Astrocyte (in vitro differentiated cells and primary cell): ENCODE measurements at regions not wholly inside any gene's neighbourhood (a gene's known extent, or its start where the extent isn't known, plus 50 kb on each side); places are given as distances from the start of the nearest gene placed in this dataset.

Source experiments
- DNase-seq: peaks from one replicate; pipeline ENCODE4 v3.0.0-alpha.2; 2010; ENCODE audit warnings: low read depth
- FAIRE-seq: peaks from 2 replicates; lab custom pipeline; 2011; peaks lifted over from hg19 to GRCh38; lab: Jason Lieb, UNC
- H2AFZ ChIP-seq: 2 replicates; pipeline ENCODE4 v1.6.0; 2012; ENCODE audit warnings: low read depth, low read length, inconsistent platforms
- H3K27ac ChIP-seq: 2 replicates; pipeline ENCODE4 v1.5.1; 2011; ENCODE audit warnings: low read depth, low read length, inconsistent platforms
- H3K27me3 ChIP-seq: 2 replicates; pipeline ENCODE4 v1.6.0; 2011; ENCODE audit warnings: low read length, inconsistent platforms; ENCODE audit not compliant: insufficient read depth
- H3K36me3 ChIP-seq: 2 replicates; pipeline ENCODE4 v1.5.1; 2011; ENCODE audit warnings: low read length, inconsistent platforms; ENCODE audit not compliant: insufficient read depth
- H3K4me1 ChIP-seq: 2 replicates; pipeline ENCODE4 v1.5.1; 2011; ENCODE audit warnings: low read length, inconsistent platforms; ENCODE audit not compliant: insufficient read depth
- H3K4me2 ChIP-seq: 2 replicates; pipeline ENCODE4 v1.6.0; 2012; ENCODE audit warnings: low read length, inconsistent platforms
- H3K4me3 ChIP-seq: 2 replicates; pipeline ENCODE4 v1.5.1; 2011; ENCODE audit warnings: low read depth, mild to moderate bottlenecking, low read length, inconsistent platforms; ENCODE audit not compliant: insufficient read depth
- H3K79me2 ChIP-seq: 2 replicates; pipeline ENCODE4 v1.6.0; 2012; ENCODE audit warnings: mild to moderate bottlenecking, low read length, inconsistent platforms; ENCODE audit not compliant: insufficient read depth
- H3K9ac ChIP-seq: 2 replicates; pipeline ENCODE4 v1.6.0; 2012; ENCODE audit warnings: mild to moderate bottlenecking, low read length, inconsistent platforms
- H3K9me3 ChIP-seq: 2 replicates; pipeline ENCODE4 v1.5.1; 2012; ENCODE audit warnings: low read depth, mild to moderate bottlenecking, low read length, inconsistent platforms; ENCODE audit not compliant: insufficient read depth
- H4K20me1 ChIP-seq: 2 replicates; pipeline ENCODE4 v1.6.0; 2012; ENCODE audit warnings: low read length, inconsistent platforms; ENCODE audit not compliant: insufficient read depth
- H3K27ac Mint-ChIP-seq: one replicate; pipeline ENCODE4 v1.8.0; 2021; ENCODE audit warnings: mild to moderate bottlenecking, mixed read lengths; ENCODE audit not compliant: unreplicated experiment
- H3K27me3 Mint-ChIP-seq: one replicate; pipeline ENCODE4 v1.8.0; 2021; ENCODE audit warnings: low read depth, mixed read lengths; ENCODE audit not compliant: unreplicated experiment
- H3K36me3 Mint-ChIP-seq: one replicate; pipeline ENCODE4 v1.8.0; 2021; ENCODE audit warnings: low read depth, mixed read lengths; ENCODE audit not compliant: unreplicated experiment
- H3K4me1 Mint-ChIP-seq: one replicate; pipeline ENCODE4 v1.8.0; 2021; ENCODE audit warnings: low read depth, mixed read lengths; ENCODE audit not compliant: unreplicated experiment
- H3K4me3 Mint-ChIP-seq: one replicate; pipeline ENCODE4 v1.8.0; 2021; ENCODE audit warnings: mild to moderate bottlenecking, moderate library complexity, mixed read lengths; ENCODE audit not compliant: unreplicated experiment
- H3K9me3 Mint-ChIP-seq: one replicate; pipeline ENCODE4 v1.8.0; 2021; ENCODE audit warnings: mild to moderate bottlenecking, mixed read lengths; ENCODE audit not compliant: unreplicated experiment
- CTCF ChIP-seq: IDR thresholded peaks from 2 replicates; pipeline ENCODE4 v1.5.1; 2011; ENCODE audit warnings: low read depth, mild to moderate bottlenecking, inconsistent platforms, low read length, moderate library complexity; ENCODE audit not compliant: insufficient read depth
- EZH2 ChIP-seq: IDR thresholded peaks from 2 replicates; pipeline ENCODE4 v1.6.1; 2012; ENCODE audit warnings: mild to moderate bottlenecking, low read length, inconsistent platforms; ENCODE audit not compliant: insufficient read depth

- Histone ChIP-seq H3K79me2 (no peaks in the 10 kb centered on the region), H3K27me3 (no peaks in the 10 kb centered on the region), H3K4me1 (peaks cover 21% of the 10 kb centered on the region), H3K4me2 (peak overlapping the region; percentile 94), H3K27ac (peak overlapping the region; percentile 86), H3K4me3 (peak overlapping the region; percentile 59), H4K20me1 (no peaks in the 10 kb centered on the region), H2AFZ (peak overlapping the region; percentile 83), H3K36me3 (no peaks in the 10 kb centered on the region), H3K9me3 (no peaks in the 10 kb centered on the region), H3K9ac (peak overlapping the region; percentile 72)
- Mint-ChIP-seq H3K4me1 (peaks cover 13% of the 10 kb centered on the region), H3K9me3 (no peaks in the 10 kb centered on the region), H3K27ac (no peak overlapping the region), H3K4me3 (peak overlapping the region; percentile 34), H3K36me3 (no peaks in the 10 kb centered on the region), H3K27me3 (no peaks in the 10 kb centered on the region)
- DNase-seq = peak; percentile 22
- TF ChIP-seq EZH2 (no peak), CTCF (no peak)
- no peak for FAIRE-seq
Measured at GRCh38 chr6:7051780-7052442, 55.9 kb upstream of the RREB1 start.

- no peaks in the 10 kb centered on the region for H3K79me2 ChIP-seq
- peaks cover 21% of the 10 kb centered on the region for H3K4me1 ChIP-seq
- H3K36me3 ChIP-seq = no peaks in the 10 kb centered on the region
- H3K9ac ChIP-seq = peak overlapping the region; percentile 67
- H3K4me3 ChIP-seq = peak overlapping the region; percentile 35
- H3K27ac ChIP-seq = peak overlapping the region; percentile 22
- H3K27me3 Mint-ChIP-seq = no peaks in the 10 kb centered on the region
- peak overlapping the region; percentile 50 for H2AFZ ChIP-seq
- H3K4me3 Mint-ChIP-seq = peak overlapping the region; percentile 75
- H3K9me3 Mint-ChIP-seq = no peaks in the 10 kb centered on the region
- peak overlapping the region; percentile 96 for H3K27ac Mint-ChIP-seq
- H3K36me3 Mint-ChIP-seq = no peaks in the 10 kb centered on the region
- H3K9me3 ChIP-seq = no peaks in the 10 kb centered on the region
- no peaks in the 10 kb centered on the region for H3K27me3 ChIP-seq
- FAIRE-seq (no peak), DNase-seq (peak; percentile 79)
- peaks cover 16% of the 10 kb centered on the region for H3K4me1 Mint-ChIP-seq
- TF ChIP-seq EZH2 (no peak), CTCF (no peak)
- H4K20me1 ChIP-seq = no peaks in the 10 kb centered on the region
- peak overlapping the region; percentile 94 for H3K4me2 ChIP-seq
Measured at GRCh38 chr6:7052443-7053011, 55.2 kb upstream of the RREB1 start.
